SK-N-MC (cell line): ENCODE measurements at regions not wholly inside any gene's neighbourhood (a gene's known extent, or its start where the extent isn't known, plus 50 kb on each side); places are given as distances from the start of the nearest gene placed in this dataset.

ENCODE experiments used
- DNase-seq: peaks from one replicate; pipeline ENCODE4 v3.0.0-alpha.2; 2011; ENCODE audit warnings: low read depth, low spot score
- H3K27ac ChIP-seq: fragments of 200-600 bp; sonication (generic); 2 replicates; pipeline ENCODE4 v1.5.1; 2016; ENCODE audit warnings: mixed run types
- H3K36me3 ChIP-seq: fragments of 200-600 bp; sonication (generic); 2 replicates; pipeline ENCODE4 v1.6.1; 2017; ENCODE audit warnings: antibody characterized with exemption, low read length, mixed read lengths; ENCODE audit not compliant: insufficient read depth
- H3K4me3 ChIP-seq: fragments of 200-600 bp; sonication (generic); 2 replicates; pipeline ENCODE4 v1.5.1; 2016
- H3K9ac ChIP-seq: fragments of 200-600 bp; sonication (generic); 2 replicates; pipeline ENCODE4 v1.8.0; 2017; ENCODE audit warnings: mixed run types, mixed read lengths; ENCODE audit not compliant: insufficient read length
- H3K9me3 ChIP-seq: fragments of 200-600 bp; sonication (generic); 2 replicates; pipeline ENCODE4 v1.6.1; 2017; ENCODE audit warnings: low read depth, mild to moderate bottlenecking, antibody characterized with exemption, low read length, moderate library complexity, mixed read lengths
- EZH2 ChIP-seq: fragments of 200-600 bp; sonication (generic); IDR thresholded peaks from one replicate; pipeline ENCODE4 v1.6.1; 2017; ENCODE audit warnings: antibody characterized with exemption
- FOXP2 ChIP-seq: optimal IDR thresholded peaks from 2 replicates; pipeline ENCODE3; 2011; ENCODE audit warnings: mild to moderate bottlenecking, moderate library complexity; ENCODE audit not compliant: insufficient read depth; ENCODE audit errors: extremely low read length, control extremely low read depth
- POLR2AphosphoS5 ChIP-seq: IDR thresholded peaks from 2 replicates; pipeline ENCODE4 v1.6.1; 2012; ENCODE audit warnings: mild to moderate bottlenecking, low read depth, low read length, borderline replicate concordance

GRCh38 chr4:19700992-19701391 lies 550.7 kb upstream of the SLIT2 start:
- H3K9ac ChIP-seq = no peak overlapping the region
- no peak overlapping the region for H3K27ac ChIP-seq
- no peaks in the 10 kb centered on the region for H3K9me3 ChIP-seq
- H3K4me3 ChIP-seq = no peak overlapping the region
- DNase-seq = no peak
- TF ChIP-seq EZH2 = no peak
- no peak for TF ChIP-seq FOXP2
- TF ChIP-seq POLR2AphosphoS5 = no peak
- H3K36me3 ChIP-seq = no peaks in the 10 kb centered on the region

GRCh38 chr4:19698961-19699360 lies 552.7 kb upstream of the SLIT2 start:
- Histone ChIP-seq H3K36me3 (no peaks in the 10 kb centered on the region), H3K9me3 (no peaks in the 10 kb centered on the region), H3K9ac (no peak overlapping the region), H3K27ac (no peak overlapping the region), H3K4me3 (no peak overlapping the region)
- DNase-seq = no peak
- TF ChIP-seq POLR2AphosphoS5 (no peak), EZH2 (no peak), FOXP2 (no peak)

- TF ChIP-seq FOXP2 = no peak
- TF ChIP-seq POLR2AphosphoS5 = no peak
- no peak for TF ChIP-seq EZH2
- no peak for DNase-seq
- Histone ChIP-seq H3K9me3 (no peaks in the 10 kb centered on the region), H3K4me3 (no peak overlapping the region), H3K9ac (no peak overlapping the region), H3K36me3 (no peaks in the 10 kb centered on the region), H3K27ac (no peak overlapping the region)
Observed at GRCh38 chr4:19694812-19695211, 556.9 kb upstream of the SLIT2 start.

- TF ChIP-seq EZH2 = no peak
- no peak for TF ChIP-seq POLR2AphosphoS5
- no peak for TF ChIP-seq FOXP2
- Histone ChIP-seq H3K27ac (no peak overlapping the region), H3K9ac (no peak overlapping the region), H3K9me3 (no peaks in the 10 kb centered on the region), H3K4me3 (no peak overlapping the region), H3K36me3 (no peaks in the 10 kb centered on the region)
- DNase-seq = no peak
Observed at GRCh38 chr4:19693936-19694570, 557.7 kb upstream of the SLIT2 start.

GRCh38 chr4:19689511-19689910 lies 562.2 kb upstream of the SLIT2 start:
- H3K9me3 ChIP-seq = no peaks in the 10 kb centered on the region
- no peak overlapping the region for H3K4me3 ChIP-seq
- no peak overlapping the region for H3K27ac ChIP-seq
- TF ChIP-seq POLR2AphosphoS5 (no peak), EZH2 (no peak), FOXP2 (no peak)
- H3K36me3 ChIP-seq = no peaks in the 10 kb centered on the region
- DNase-seq = no peak
- H3K9ac ChIP-seq = no peak overlapping the region

GRCh38 chr4:19686456-19686855 lies 565.2 kb upstream of the SLIT2 start:
- no peak for DNase-seq
- no peak for TF ChIP-seq EZH2
- no peak for TF ChIP-seq POLR2AphosphoS5
- TF ChIP-seq FOXP2 = no peak
- Histone ChIP-seq H3K4me3 (no peak overlapping the region), H3K9ac (no peak overlapping the region), H3K27ac (no peak overlapping the region), H3K9me3 (no peaks in the 10 kb centered on the region), H3K36me3 (no peaks in the 10 kb centered on the region)

- Histone ChIP-seq H3K27ac (no peak overlapping the region), H3K36me3 (no peaks in the 10 kb centered on the region), H3K4me3 (no peak overlapping the region), H3K9ac (no peak overlapping the region), H3K9me3 (no peaks in the 10 kb centered on the region)
- TF ChIP-seq EZH2 (no peak), FOXP2 (no peak), POLR2AphosphoS5 (no peak)
- DNase-seq = no peak
Observed at GRCh38 chr4:19684084-19684483, 567.6 kb upstream of the SLIT2 start.

- no peak for TF ChIP-seq EZH2
- no peak for TF ChIP-seq FOXP2
- no peak for TF ChIP-seq POLR2AphosphoS5
- Histone ChIP-seq H3K9ac (no peak overlapping the region), H3K27ac (no peak overlapping the region), H3K9me3 (no peaks in the 10 kb centered on the region), H3K36me3 (no peaks in the 10 kb centered on the region), H3K4me3 (no peak overlapping the region)
- DNase-seq = no peak
Observed at GRCh38 chr4:19683426-19683825, 568.3 kb upstream of the SLIT2 start.

- no peaks in the 10 kb centered on the region for H3K36me3 ChIP-seq
- no peak overlapping the region for H3K9ac ChIP-seq
- no peak for TF ChIP-seq FOXP2
- TF ChIP-seq POLR2AphosphoS5 = no peak
- no peak for TF ChIP-seq EZH2
- H3K9me3 ChIP-seq = no peaks in the 10 kb centered on the region
- no peak for DNase-seq
- H3K27ac ChIP-seq = no peak overlapping the region
- H3K4me3 ChIP-seq = no peak overlapping the region
Observed at GRCh38 chr4:19677211-19677610, 574.5 kb upstream of the SLIT2 start.
